ENCODE measurements at regions not wholly inside any gene's neighbourhood (a gene's known extent, or its start where the extent isn't known, plus 50 kb on each side); places are given as distances from the start of the nearest gene placed in this dataset.
"Not testable (repeated sequence)": the region's sequence is repeated elsewhere in the genome, so short reads cannot be mapped to it uniquely, and the experiment has no call there.

- DNase-seq (ENCODE audit: low spot score): no peak
Observed at GRCh38 chr12:59405992-59406391, 189.8 kb upstream of the SLC16A7 start.

GRCh38 chr12:59404109-59404650, 191.6 kb upstream of the SLC16A7 start:
- DNase-seq (ENCODE audit: low spot score): no peak

- DNase-seq (ENCODE audit: low spot score): peak; percentile 62
Observed at GRCh38 chr12:59403259-59403932, 192.4 kb upstream of the SLC16A7 start.

GRCh38 chr12:59401862-59402261, 194.0 kb upstream of the SLC16A7 start:
- no peak for DNase-seq (ENCODE audit: low spot score)

- no peak for DNase-seq (ENCODE audit: low spot score)
Observed at GRCh38 chr12:59398164-59398563, 197.7 kb upstream of the SLC16A7 start.

GRCh38 chr12:59396919-59397318, 198.9 kb upstream of the SLC16A7 start:
- no peak for DNase-seq (ENCODE audit: low spot score)

GRCh38 chr12:59396519-59396918, 199.3 kb upstream of the SLC16A7 start:
- no peak for DNase-seq (ENCODE audit: low spot score)

GRCh38 chr12:59395310-59395709, 200.5 kb upstream of the SLC16A7 start:
- not testable (repeated sequence) for DNase-seq (ENCODE audit: low spot score)

GRCh38 chr12:59393506-59393905, 202.3 kb upstream of the SLC16A7 start:
- no peak for DNase-seq (ENCODE audit: low spot score)

- no peak for DNase-seq (ENCODE audit: low spot score)
Observed at GRCh38 chr12:59389968-59390576, 205.8 kb upstream of the SLC16A7 start.

- no peak for DNase-seq (ENCODE audit: low spot score)
Observed at GRCh38 chr12:59388694-59389093, 207.1 kb upstream of the SLC16A7 start.

GRCh38 chr12:59388176-59388575, 207.7 kb upstream of the SLC16A7 start:
- DNase-seq (ENCODE audit: low spot score): no peak

- DNase-seq (ENCODE audit: low spot score): no peak
Observed at GRCh38 chr12:59386236-59386635, 209.6 kb upstream of the SLC16A7 start.

- no peak for DNase-seq (ENCODE audit: low spot score)
Observed at GRCh38 chr12:59383079-59383822, 212.6 kb upstream of the SLC16A7 start.

GRCh38 chr12:59382282-59383078, 213.3 kb upstream of the SLC16A7 start:
- no peak for DNase-seq (ENCODE audit: low spot score)

GRCh38 chr12:59381106-59381505, 214.7 kb upstream of the SLC16A7 start:
- no peak for DNase-seq (ENCODE audit: low spot score)

GRCh38 chr12:59375633-59376032, 220.2 kb upstream of the SLC16A7 start:
- DNase-seq (ENCODE audit: low spot score): no peak

- no peak for DNase-seq (ENCODE audit: low spot score)
Observed at GRCh38 chr12:59374783-59375182, 221.0 kb upstream of the SLC16A7 start.

GRCh38 chr12:59372956-59373355, 222.9 kb upstream of the SLC16A7 start:
- peak; percentile 23 for DNase-seq (ENCODE audit: low spot score)

- DNase-seq (ENCODE audit: low spot score): no peak
Observed at GRCh38 chr12:59370933-59371332, 224.9 kb upstream of the SLC16A7 start.

GRCh38 chr12:59365133-59365532, 230.7 kb upstream of the SLC16A7 start:
- DNase-seq (ENCODE audit: low spot score): no peak

- no peak for DNase-seq (ENCODE audit: low spot score)
Observed at GRCh38 chr12:59357811-59358210, 238.0 kb upstream of the SLC16A7 start.
